Chondrocyte (in vitro differentiated cells): ENCODE measurements at regions not wholly inside any gene's neighbourhood (a gene's known extent, or its start where the extent isn't known, plus 50 kb on each side); places are given as distances from the start of the nearest gene placed in this dataset.

Source experiments
- DNase-seq: peaks from one replicate; pipeline ENCODE4 v3.0.0; 2021; ENCODE audit warnings: mixed read lengths, low spot score
- H3K27ac Mint-ChIP-seq: one replicate; pipeline ENCODE4 v1.8.0; 2021; ENCODE audit warnings: mild to moderate bottlenecking, moderate library complexity, mixed read lengths; ENCODE audit not compliant: unreplicated experiment
- H3K27me3 Mint-ChIP-seq: 2 replicates; pipeline ENCODE4 v1.8.0; 2021; ENCODE audit warnings: low read depth, mixed read lengths
- H3K36me3 Mint-ChIP-seq: 2 replicates; pipeline ENCODE4 v1.8.0; 2021; ENCODE audit warnings: low read depth, mixed read lengths
- H3K4me1 Mint-ChIP-seq: 2 replicates; pipeline ENCODE4 v1.8.0; 2021; ENCODE audit warnings: low read depth, mild to moderate bottlenecking, mixed read lengths
- H3K4me3 Mint-ChIP-seq: one replicate; pipeline ENCODE4 v1.8.0; 2021; ENCODE audit warnings: mild to moderate bottlenecking, moderate library complexity, mixed read lengths; ENCODE audit not compliant: unreplicated experiment
- H3K9me3 Mint-ChIP-seq: 2 replicates; pipeline ENCODE4 v1.8.0; 2021; ENCODE audit warnings: low read depth, mixed read lengths
- CTCF ChIP-seq: fragments of 200-600 bp; sonication (generic); IDR thresholded peaks from 2 replicates; pipeline ENCODE4 v1.5.0; 2021; ENCODE audit warnings: antibody characterized with exemption, mild to moderate bottlenecking, moderate library complexity

GRCh38 chr13:95357875-95358274, 56.6 kb upstream of the ABCC4 start:
- Mint-ChIP-seq H3K27ac (no peak overlapping the region), H3K4me1 (peaks cover 6% of the 10 kb centered on the region), H3K36me3 (no peaks in the 10 kb centered on the region), H3K4me3 (no peak overlapping the region), H3K9me3 (peaks cover 2% of the 10 kb centered on the region), H3K27me3 (peaks cover 2% of the 10 kb centered on the region)
- no peak for TF ChIP-seq CTCF
- DNase-seq = no peak

GRCh38 chr13:95360052-95360451, 58.8 kb upstream of the ABCC4 start:
- Mint-ChIP-seq H3K27me3 (peaks cover 2% of the 10 kb centered on the region), H3K4me3 (no peak overlapping the region), H3K27ac (no peak overlapping the region), H3K36me3 (no peaks in the 10 kb centered on the region), H3K9me3 (peaks cover 2% of the 10 kb centered on the region), H3K4me1 (peaks cover 6% of the 10 kb centered on the region)
- no peak for DNase-seq
- no peak for TF ChIP-seq CTCF

DNA sequence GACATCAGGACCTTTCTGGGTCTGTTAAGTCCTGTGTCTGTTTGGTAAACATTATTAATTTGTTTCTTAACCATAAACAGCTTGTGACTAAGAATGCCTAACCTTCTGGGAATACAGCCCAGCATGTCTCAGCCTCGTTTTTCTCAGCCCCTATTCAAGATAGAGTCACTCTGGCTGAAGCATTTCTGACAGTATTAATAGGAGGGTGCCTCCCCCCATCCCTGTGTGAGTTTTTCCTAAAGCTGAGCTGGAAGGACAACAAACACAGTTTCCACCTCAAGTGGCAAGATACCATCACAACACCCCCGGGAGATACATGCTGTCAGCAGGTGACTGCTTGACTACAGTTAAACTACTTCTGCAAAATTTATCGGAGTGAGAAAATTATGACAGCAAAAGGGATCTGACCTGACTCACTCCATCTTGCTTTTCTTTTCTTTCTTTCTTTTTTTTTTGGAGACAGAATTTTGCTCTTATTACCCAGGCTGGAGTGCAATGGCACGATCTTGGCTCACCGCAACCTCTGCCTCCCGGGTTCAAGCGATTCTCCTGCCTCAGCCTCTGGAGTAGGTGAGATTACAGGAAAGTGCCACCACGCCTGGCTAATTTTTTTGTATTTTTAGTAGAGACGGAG, 59.3 kb upstream of the ABCC4 start:
- Mint-ChIP-seq H3K27me3 (peaks cover 2% of the 10 kb centered on the region), H3K36me3 (no peaks in the 10 kb centered on the region), H3K9me3 (peaks cover 2% of the 10 kb centered on the region), H3K4me3 (no peak overlapping the region), H3K4me1 (peaks cover under 1% of the 10 kb centered on the region), H3K27ac (no peak overlapping the region)
- no peak for TF ChIP-seq CTCF
- no peak for DNase-seq

DNA sequence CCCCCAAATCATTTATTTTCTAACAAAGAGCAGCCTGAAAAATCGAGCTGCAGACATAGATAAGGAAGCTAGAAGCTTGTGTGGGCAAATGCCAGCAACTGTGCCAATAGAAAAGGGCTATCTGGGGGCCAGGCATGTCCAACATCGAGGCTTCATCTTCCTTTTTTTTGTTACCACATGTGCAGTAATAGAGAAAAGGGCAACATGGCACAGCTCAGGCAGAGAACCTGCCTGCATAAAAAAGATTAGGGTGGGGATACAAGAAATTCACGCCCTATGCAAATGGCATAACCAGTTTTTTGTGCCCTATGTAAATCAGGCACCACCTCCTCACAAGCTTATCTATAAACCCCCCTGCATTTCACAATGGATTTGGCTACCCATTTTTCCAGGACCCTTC, 60.4 kb upstream of the ABCC4 start:
- no peak for TF ChIP-seq CTCF

GRCh38 chr13:95362666-95363065, 61.4 kb upstream of the ABCC4 start:
- no peak for TF ChIP-seq CTCF

More for the DNA sequence above, 60.4 kb upstream of the ABCC4 start:
- no peak overlapping the region for H3K4me3 Mint-ChIP-seq
- H3K9me3 Mint-ChIP-seq = peaks cover 2% of the 10 kb centered on the region
- H3K27ac Mint-ChIP-seq = no peak overlapping the region
- peaks cover 2% of the 10 kb centered on the region for H3K27me3 Mint-ChIP-seq
- H3K4me1 Mint-ChIP-seq = no peaks in the 10 kb centered on the region
- no peaks in the 10 kb centered on the region for H3K36me3 Mint-ChIP-seq
- no peak for DNase-seq

More at GRCh38 chr13:95362666-95363065, 61.4 kb upstream of the ABCC4 start:
- no peaks in the 10 kb centered on the region for H3K4me1 Mint-ChIP-seq
- H3K4me3 Mint-ChIP-seq = no peak overlapping the region
- no peaks in the 10 kb centered on the region for H3K36me3 Mint-ChIP-seq
- no peak overlapping the region for H3K27ac Mint-ChIP-seq
- H3K9me3 Mint-ChIP-seq = peaks cover 2% of the 10 kb centered on the region
- no peak for DNase-seq
- peaks cover 2% of the 10 kb centered on the region for H3K27me3 Mint-ChIP-seq
